RPMI8226 (cell line): ENCODE measurements at regions not wholly inside any gene's neighbourhood (a gene's known extent, or its start where the extent isn't known, plus 50 kb on each side); places are given as distances from the start of the nearest gene placed in this dataset.
A peak's percentile ranks its signal among the peaks of the same experiment; 100 is the strongest.
"Not testable (repeated sequence)": the region's sequence is repeated elsewhere in the genome, so short reads cannot be mapped to it uniquely, and the experiment has no call there.

ENCODE experiments used
- DNase-seq: peaks from one replicate; pipeline ENCODE4 v3.0.0-alpha.2; 2015

DNA sequence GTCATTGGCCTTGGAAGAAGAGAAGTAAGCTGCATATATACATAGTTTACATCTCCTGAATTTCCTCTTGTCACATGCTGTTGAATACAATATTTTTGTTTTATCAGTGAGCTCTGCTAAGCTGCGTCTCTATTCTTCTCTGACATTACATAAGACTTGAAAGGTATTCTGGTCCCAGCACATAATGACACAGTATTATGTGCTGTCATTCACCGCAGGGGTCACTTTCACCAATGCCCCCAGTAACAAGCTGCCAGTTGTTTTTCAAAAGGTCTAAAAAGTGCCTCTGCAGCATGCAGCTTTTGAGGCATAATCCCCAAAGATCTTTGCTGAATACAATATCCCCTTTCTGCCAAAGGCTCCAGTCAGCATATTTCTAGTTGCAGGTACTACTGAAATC, 349.0 kb upstream of the FAM174A start:
- DNase-seq, result no peak

GRCh38 chr5:100182402-100182801, 352.8 kb upstream of the FAM174A start:
- no peak for DNase-seq

GRCh38 chr5:100175346-100175745, 359.8 kb upstream of the FAM174A start:
- no peak for DNase-seq

GRCh38 chr5:100165309-100165708, 369.9 kb upstream of the FAM174A start:
- DNase-seq, result no peak

- no peak for DNase-seq
Measured at GRCh38 chr5:100161868-100162267, 373.3 kb upstream of the FAM174A start.

- no peak for DNase-seq
Measured at GRCh38 chr5:100157066-100157465, 378.1 kb upstream of the FAM174A start.

- peak; percentile 12 for DNase-seq
Measured at GRCh38 chr5:100148239-100148638, 386.9 kb upstream of the FAM174A start.

- no peak for DNase-seq
Measured at GRCh38 chr5:100142607-100143006, 392.6 kb upstream of the FAM174A start.

GRCh38 chr5:100131161-100131560, 404.0 kb upstream of the FAM174A start:
- no peak for DNase-seq

DNA sequence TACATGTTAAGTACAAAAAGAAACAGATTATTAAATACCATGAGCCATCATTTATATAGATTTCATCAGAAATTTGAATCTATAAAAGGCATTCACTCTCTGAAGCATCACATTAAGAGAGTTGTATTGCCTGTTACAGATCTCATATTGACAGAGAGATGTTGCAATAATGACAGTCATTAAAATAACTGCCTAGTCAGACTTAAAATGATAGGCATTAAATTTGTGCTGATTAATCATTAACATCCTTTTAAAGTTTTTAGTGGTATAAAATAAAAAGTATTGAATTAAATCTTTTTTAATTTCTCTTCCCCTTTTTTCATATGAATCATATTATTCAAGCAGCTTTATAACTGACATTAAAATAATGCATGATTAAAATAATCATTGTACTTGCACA, 404.9 kb upstream of the FAM174A start:
- no peak for DNase-seq

- DNase-seq, result no peak
Measured at GRCh38 chr5:100119903-100120302, 415.3 kb upstream of the FAM174A start.

GRCh38 chr5:100110497-100110896, 424.7 kb upstream of the FAM174A start:
- DNase-seq, result no peak

GRCh38 chr5:100108883-100109282, 426.3 kb upstream of the FAM174A start:
- DNase-seq, result no peak

- DNase-seq, result not testable (repeated sequence)
Measured at GRCh38 chr5:100103592-100104119, 431.5 kb upstream of the FAM174A start.

GRCh38 chr5:100101466-100101865, 433.7 kb upstream of the FAM174A start:
- not testable (repeated sequence) for DNase-seq

DNA sequence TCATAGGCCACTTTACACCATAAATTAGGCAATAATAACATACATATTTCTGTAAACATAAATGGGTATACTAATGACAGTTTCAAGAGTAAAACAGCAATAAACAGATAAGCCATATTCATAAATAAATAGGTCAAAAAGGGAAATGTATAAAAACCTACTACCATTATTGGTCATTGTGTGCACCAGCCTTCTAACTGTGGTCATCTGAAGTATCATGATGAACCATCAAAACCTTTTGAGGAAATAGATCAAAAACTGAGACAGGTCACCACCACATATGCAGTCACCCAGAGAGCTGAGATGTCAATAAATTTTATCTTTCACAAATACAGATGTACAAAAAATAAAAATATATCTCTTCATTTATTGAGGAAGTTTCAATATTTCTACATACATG, 438.8 kb upstream of the FAM174A start:
- DNase-seq, result not testable (repeated sequence)

GRCh38 chr5:100080703-100081102, 454.5 kb upstream of the FAM174A start:
- not testable (repeated sequence) for DNase-seq

DNA sequence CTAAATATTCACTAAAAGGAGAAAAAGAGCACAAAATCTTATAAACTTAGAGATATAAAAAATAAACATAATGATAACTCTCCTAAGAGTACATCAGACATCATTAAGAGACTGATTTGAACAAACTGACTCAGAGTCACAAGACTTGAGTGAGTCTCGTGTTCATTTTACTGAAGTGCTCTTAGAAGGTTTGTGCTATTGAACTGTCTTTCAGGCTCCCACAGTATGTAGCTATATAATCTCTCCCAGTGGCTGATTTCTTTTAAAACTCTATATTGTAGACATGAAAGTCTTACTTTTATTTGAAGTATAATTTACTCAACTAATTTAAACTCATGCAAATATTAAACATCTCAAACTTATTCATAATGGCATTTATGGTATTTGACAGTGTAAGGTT, 456.0 kb upstream of the FAM174A start:
- not testable (repeated sequence) for DNase-seq

DNA sequence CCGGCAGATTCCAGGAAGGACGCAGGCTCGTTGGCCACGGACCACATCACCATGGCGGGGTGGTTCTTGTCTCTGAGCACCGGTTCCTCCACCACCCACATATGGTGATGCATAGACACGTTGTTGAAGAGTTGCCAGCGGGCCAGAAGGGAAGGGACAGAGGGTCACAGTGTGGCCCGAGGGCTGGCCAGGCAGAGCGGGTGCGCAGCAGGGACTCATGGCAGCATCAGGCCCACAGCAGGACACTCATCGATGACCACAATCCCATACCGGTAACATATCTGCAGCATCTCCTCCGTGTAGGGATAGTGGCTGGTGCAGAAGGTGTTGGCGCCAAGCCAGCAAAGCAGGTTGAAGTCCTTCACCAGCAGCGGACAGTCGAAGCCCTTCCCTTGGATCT, 469.2 kb upstream of the FAM174A start:
- DNase-seq, result not testable (repeated sequence)

DNA sequence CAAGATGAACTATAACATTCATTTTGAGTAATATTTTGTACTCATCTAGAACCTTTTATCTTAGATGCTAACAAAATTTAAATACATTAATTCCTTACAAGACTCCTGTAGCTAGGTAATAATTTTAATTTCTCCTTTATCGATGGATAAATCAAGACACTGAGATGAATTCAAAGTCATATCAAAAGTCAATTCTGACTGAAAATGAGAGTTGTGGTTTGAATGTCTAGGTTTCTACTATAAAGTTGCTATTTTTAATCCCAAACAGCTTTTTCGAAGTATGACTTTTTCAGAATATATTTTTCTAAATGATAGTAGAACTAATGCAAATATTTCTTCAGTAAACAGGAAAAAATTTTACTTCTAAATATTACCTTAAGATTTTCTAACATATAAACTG, 491.7 kb upstream of the FAM174A start:
- no peak for DNase-seq

GRCh38 chr5:100026606-100027005, 508.6 kb upstream of the FAM174A start:
- peak; percentile 11 for DNase-seq

GRCh38 chr5:100023536-100023935, 511.6 kb upstream of the FAM174A start:
- DNase-seq, result no peak

GRCh38 chr5:100017520-100018262, 517.5 kb upstream of the FAM174A start:
- no peak for DNase-seq

GRCh38 chr5:100013305-100013704, 521.9 kb upstream of the FAM174A start:
- not testable (repeated sequence) for DNase-seq

DNA sequence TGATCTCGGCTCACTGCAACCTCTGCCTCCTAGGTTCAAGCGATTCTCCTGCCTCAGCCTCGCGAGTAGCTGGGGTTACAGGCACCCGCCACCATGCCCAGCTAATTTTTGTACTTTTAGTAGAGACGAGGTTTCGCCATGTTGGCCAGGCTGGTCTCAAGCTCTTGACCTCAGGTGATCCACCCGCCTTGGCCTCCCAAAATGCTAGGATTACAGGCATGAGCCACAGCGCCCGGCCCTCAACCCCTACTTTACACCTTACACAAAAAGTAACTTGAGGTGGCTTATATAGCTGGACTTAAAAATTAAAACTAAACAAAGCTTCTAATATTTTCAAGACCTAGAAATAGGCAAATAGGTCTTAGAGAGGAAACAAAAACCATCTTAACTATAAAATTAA, 524.0 kb upstream of the FAM174A start:
- not testable (repeated sequence) for DNase-seq
